ENCODE measurements at regions not wholly inside any gene's neighbourhood (a gene's known extent, or its start where the extent isn't known, plus 50 kb on each side); places are given as distances from the start of the nearest gene placed in this dataset.

DNA sequence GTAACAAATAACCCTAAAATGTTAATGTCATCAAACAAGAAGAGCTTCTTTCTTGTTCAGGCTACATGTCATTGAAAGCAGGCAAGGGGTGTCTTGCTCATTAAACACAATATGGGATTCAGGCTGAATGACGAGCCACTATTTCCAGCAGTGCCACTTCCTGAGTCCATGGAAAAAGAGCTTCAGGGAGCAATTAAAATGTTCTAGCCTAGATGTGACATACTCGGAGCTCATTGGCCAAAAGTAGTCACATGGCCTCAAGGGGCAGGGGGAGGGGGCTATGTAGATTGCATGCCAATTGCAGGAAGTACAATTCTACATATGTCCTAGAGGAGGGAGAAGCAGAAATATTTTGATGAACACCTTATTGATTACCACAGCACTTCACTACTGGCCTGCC lies 685.3 kb upstream of the ADGRL2 start:
- no peaks in the 10 kb centered on the region for H3K36me3 ChIP-seq
- no peaks in the 10 kb centered on the region for H3K4me1 ChIP-seq
- H3K9me3 ChIP-seq (replicated peaks): no peaks in the 10 kb centered on the region
- no peak overlapping the region for H3K27ac ChIP-seq (replicated peaks)
- TF ChIP-seq, protein P1, sequence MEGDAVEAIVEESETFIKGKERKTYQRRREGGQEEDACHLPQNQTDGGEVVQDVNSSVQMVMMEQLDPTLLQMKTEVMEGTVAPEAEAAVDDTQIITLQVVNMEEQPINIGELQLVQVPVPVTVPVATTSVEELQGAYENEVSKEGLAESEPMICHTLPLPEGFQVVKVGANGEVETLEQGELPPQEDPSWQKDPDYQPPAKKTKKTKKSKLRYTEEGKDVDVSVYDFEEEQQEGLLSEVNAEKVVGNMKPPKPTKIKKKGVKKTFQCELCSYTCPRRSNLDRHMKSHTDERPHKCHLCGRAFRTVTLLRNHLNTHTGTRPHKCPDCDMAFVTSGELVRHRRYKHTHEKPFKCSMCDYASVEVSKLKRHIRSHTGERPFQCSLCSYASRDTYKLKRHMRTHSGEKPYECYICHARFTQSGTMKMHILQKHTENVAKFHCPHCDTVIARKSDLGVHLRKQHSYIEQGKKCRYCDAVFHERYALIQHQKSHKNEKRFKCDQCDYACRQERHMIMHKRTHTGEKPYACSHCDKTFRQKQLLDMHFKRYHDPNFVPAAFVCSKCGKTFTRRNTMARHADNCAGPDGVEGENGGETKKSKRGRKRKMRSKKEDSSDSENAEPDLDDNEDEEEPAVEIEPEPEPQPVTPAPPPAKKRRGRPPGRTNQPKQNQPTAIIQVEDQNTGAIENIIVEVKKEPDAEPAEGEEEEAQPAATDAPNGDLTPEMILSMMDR (IDR thresholded peaks at IDR 0.05; ENCODE audit: borderline replicate concordance): no peak
- intact Hi-C loops (cut with micrococcal nuclease): no loop called here
- H3K27me3 ChIP-seq (ENCODE audit: low read depth): no peaks in the 10 kb centered on the region
- no peak overlapping the region for H3K4me3 ChIP-seq
- DNase-seq: no peak

DNA sequence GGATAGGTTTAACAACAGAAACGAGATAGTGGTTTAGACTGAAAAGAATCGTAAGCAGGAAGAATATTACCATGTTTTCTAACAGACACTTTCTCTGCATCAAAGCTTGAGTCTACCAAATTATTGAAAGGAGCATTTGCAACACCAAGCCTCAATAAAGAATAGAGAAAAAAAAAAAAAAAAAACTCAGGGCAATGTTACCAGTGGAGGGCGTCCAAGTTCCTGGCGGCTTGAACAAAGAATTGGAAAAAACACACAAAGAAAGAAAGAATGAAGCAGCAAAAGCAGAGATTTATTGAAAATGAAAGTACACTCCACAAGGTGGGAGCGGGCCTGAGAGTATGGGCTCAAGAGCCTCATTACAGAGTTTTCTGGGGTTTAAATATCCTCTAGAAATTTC lies 686.5 kb upstream of the ADGRL2 start:
- Histone ChIP-seq H3K4me1 (no peaks in the 10 kb centered on the region), H3K4me3 (no peak overlapping the region), H3K36me3 (no peaks in the 10 kb centered on the region), H3K27me3 (ENCODE audit: low read depth) (no peaks in the 10 kb centered on the region), H3K27ac (replicated peaks) (no peak overlapping the region), H3K9me3 (replicated peaks) (no peaks in the 10 kb centered on the region)
- TF ChIP-seq, protein P1 (IDR thresholded peaks at IDR 0.05; ENCODE audit: borderline replicate concordance): no peak
- intact Hi-C loops (cut with micrococcal nuclease): no loop called here
- no peak for DNase-seq

DNA sequence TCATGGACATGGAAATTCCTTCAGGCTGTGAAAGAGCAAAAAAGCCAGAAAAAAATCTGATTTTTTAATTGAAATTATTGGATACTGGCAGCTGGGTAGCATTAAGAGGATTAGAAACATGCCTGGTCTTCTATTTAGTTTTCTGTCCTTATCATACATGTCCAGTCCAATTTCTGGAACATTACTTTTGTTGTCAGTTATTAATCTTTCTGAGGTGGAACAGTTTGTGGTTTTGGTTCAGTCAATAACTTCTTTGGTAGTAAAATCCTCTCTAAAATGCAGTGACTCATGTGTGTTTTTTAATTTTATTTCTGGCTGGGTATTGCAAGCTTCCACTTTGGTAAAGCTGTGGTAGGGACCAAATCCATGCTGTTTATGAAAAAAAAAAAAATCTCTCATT lies 687.0 kb upstream of the ADGRL2 start:
- no peaks in the 10 kb centered on the region for H3K36me3 ChIP-seq
- H3K27me3 ChIP-seq (ENCODE audit: low read depth): no peaks in the 10 kb centered on the region
- no peak overlapping the region for H3K4me3 ChIP-seq
- TF ChIP-seq, protein P1 (IDR thresholded peaks at IDR 0.05; ENCODE audit: borderline replicate concordance): no peak
- H3K9me3 ChIP-seq (replicated peaks): no peaks in the 10 kb centered on the region
- no peaks in the 10 kb centered on the region for H3K4me1 ChIP-seq
- intact Hi-C loops (cut with micrococcal nuclease): no loop called here
- no peak for DNase-seq
- no peak overlapping the region for H3K27ac ChIP-seq (replicated peaks)

DNA sequence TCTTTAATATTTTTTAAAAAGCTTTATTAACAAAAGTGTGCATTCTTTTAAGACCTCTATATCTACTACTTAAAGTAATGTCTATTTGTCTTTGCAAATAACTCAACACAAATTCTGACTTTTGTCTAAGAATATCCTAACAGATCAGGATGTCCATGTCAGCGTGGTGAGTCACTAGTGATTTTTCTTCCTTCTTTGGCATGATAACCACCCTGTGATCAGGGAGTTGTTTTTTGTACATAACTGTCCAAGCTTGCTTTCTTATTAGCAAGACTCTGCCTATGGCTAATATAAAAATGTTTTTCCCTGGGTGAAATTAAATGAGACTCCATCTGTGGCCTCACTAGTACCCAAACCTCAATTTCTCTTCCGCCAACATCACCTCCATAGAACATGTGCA lies 688.9 kb upstream of the ADGRL2 start:
- no peak for DNase-seq
- Histone ChIP-seq H3K36me3 (no peaks in the 10 kb centered on the region), H3K27ac (replicated peaks) (no peak overlapping the region), H3K27me3 (ENCODE audit: low read depth) (no peaks in the 10 kb centered on the region), H3K4me3 (no peak overlapping the region), H3K4me1 (no peaks in the 10 kb centered on the region), H3K9me3 (replicated peaks) (no peaks in the 10 kb centered on the region)
- TF ChIP-seq, protein P1 (IDR thresholded peaks at IDR 0.05; ENCODE audit: borderline replicate concordance): no peak
- intact Hi-C loops (cut with micrococcal nuclease): no loop called here

DNA sequence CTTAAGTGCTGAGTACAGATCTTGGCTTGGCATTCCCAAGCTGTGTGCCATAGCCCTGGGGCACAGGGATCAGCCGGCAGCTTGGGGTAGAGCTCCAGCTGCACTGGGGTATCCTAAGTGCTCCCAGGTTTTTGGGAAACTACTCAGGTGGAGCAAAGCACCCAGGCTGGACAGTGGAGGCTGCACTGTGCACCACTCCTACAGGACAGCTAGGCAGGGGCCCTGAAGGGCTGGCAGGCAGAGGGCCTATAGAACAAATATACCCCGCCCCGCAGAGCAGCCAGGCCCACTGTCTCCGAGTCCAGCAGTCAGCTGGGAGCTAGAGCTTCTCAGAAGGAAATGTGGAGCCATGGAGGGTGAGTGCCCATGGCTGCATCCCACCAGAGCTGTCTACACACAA lies 691.7 kb upstream of the ADGRL2 start:
- TF ChIP-seq, protein P1 (IDR thresholded peaks at IDR 0.05; ENCODE audit: borderline replicate concordance): no peak
- no peak overlapping the region for H3K27ac ChIP-seq (replicated peaks)
- peaks cover 6% of the 10 kb centered on the region for H3K9me3 ChIP-seq (replicated peaks)
- no peaks in the 10 kb centered on the region for H3K27me3 ChIP-seq (ENCODE audit: low read depth)
- intact Hi-C loops (cut with micrococcal nuclease): no loop called here
- no peaks in the 10 kb centered on the region for H3K36me3 ChIP-seq
- no peak for DNase-seq
- no peak overlapping the region for H3K4me3 ChIP-seq
- no peaks in the 10 kb centered on the region for H3K4me1 ChIP-seq

DNA sequence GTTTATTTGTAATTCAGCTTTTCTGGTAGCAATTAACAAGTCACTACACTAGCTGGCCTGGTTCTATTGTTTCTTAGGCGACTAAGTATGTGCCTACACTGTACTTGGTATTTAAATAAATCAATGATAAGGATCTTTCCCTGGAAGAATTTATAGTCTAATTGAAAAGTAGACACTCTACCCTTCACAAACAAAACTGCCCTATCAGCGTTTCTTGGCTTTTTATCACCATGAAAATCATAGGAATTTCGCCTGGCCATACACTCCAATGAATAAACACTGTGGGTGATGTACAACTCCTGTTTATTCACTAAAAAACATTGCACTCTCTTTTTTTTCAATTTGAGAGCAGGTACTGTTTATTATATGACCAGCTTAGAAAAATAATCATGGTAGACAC lies 702.9 kb upstream of the ADGRL2 start:
- Histone ChIP-seq H3K9me3 (replicated peaks) (no peaks in the 10 kb centered on the region), H3K4me1 (no peaks in the 10 kb centered on the region), H3K36me3 (no peaks in the 10 kb centered on the region), H3K27me3 (ENCODE audit: low read depth) (no peaks in the 10 kb centered on the region), H3K27ac (replicated peaks) (no peak overlapping the region), H3K4me3 (no peak overlapping the region)
- DNase-seq: no peak
- intact Hi-C loops (cut with micrococcal nuclease): no loop called here
- TF ChIP-seq, protein P1 (IDR thresholded peaks at IDR 0.05; ENCODE audit: borderline replicate concordance): no peak
